Chondrocyte (in vitro differentiated cells): ENCODE measurements at regions not wholly inside any gene's neighbourhood (a gene's known extent, or its start where the extent isn't known, plus 50 kb on each side); places are given as distances from the start of the nearest gene placed in this dataset.
"Not testable (repeated sequence)": the region's sequence is repeated elsewhere in the genome, so short reads cannot be mapped to it uniquely, and the experiment has no call there.

Experiments
- DNase-seq: peaks from one replicate; pipeline ENCODE4 v3.0.0; 2021; ENCODE audit warnings: mixed read lengths, low spot score
- H3K27ac Mint-ChIP-seq: one replicate; pipeline ENCODE4 v1.8.0; 2021; ENCODE audit warnings: mild to moderate bottlenecking, moderate library complexity, mixed read lengths; ENCODE audit not compliant: unreplicated experiment
- H3K27me3 Mint-ChIP-seq: 2 replicates; pipeline ENCODE4 v1.8.0; 2021; ENCODE audit warnings: low read depth, mixed read lengths
- H3K36me3 Mint-ChIP-seq: 2 replicates; pipeline ENCODE4 v1.8.0; 2021; ENCODE audit warnings: low read depth, mixed read lengths
- H3K4me1 Mint-ChIP-seq: 2 replicates; pipeline ENCODE4 v1.8.0; 2021; ENCODE audit warnings: low read depth, mild to moderate bottlenecking, mixed read lengths
- H3K4me3 Mint-ChIP-seq: one replicate; pipeline ENCODE4 v1.8.0; 2021; ENCODE audit warnings: mild to moderate bottlenecking, moderate library complexity, mixed read lengths; ENCODE audit not compliant: unreplicated experiment
- H3K9me3 Mint-ChIP-seq: 2 replicates; pipeline ENCODE4 v1.8.0; 2021; ENCODE audit warnings: low read depth, mixed read lengths
- TF ChIP-seq, protein P1 (sequence below): fragments of 200-600 bp; sonication (generic); IDR thresholded peaks from 2 replicates; pipeline ENCODE4 v1.5.0; 2021; ENCODE audit warnings: antibody characterized with exemption, mild to moderate bottlenecking, moderate library complexity

- TF ChIP-seq, protein P1, sequence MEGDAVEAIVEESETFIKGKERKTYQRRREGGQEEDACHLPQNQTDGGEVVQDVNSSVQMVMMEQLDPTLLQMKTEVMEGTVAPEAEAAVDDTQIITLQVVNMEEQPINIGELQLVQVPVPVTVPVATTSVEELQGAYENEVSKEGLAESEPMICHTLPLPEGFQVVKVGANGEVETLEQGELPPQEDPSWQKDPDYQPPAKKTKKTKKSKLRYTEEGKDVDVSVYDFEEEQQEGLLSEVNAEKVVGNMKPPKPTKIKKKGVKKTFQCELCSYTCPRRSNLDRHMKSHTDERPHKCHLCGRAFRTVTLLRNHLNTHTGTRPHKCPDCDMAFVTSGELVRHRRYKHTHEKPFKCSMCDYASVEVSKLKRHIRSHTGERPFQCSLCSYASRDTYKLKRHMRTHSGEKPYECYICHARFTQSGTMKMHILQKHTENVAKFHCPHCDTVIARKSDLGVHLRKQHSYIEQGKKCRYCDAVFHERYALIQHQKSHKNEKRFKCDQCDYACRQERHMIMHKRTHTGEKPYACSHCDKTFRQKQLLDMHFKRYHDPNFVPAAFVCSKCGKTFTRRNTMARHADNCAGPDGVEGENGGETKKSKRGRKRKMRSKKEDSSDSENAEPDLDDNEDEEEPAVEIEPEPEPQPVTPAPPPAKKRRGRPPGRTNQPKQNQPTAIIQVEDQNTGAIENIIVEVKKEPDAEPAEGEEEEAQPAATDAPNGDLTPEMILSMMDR: peak; percentile 52
- H3K4me1 Mint-ChIP-seq: no peaks in the 10 kb centered on the region
- no peak overlapping the region for H3K27ac Mint-ChIP-seq
- peaks cover 59% of the 10 kb centered on the region for H3K9me3 Mint-ChIP-seq
- no peak for DNase-seq
- H3K4me3 Mint-ChIP-seq: no peak overlapping the region
- H3K27me3 Mint-ChIP-seq: peaks cover 4% of the 10 kb centered on the region
- H3K36me3 Mint-ChIP-seq: peaks cover 1% of the 10 kb centered on the region
Observed at GRCh38 chr1:70745199-70745598, 302.4 kb downstream of the PTGER3 start.

DNA sequence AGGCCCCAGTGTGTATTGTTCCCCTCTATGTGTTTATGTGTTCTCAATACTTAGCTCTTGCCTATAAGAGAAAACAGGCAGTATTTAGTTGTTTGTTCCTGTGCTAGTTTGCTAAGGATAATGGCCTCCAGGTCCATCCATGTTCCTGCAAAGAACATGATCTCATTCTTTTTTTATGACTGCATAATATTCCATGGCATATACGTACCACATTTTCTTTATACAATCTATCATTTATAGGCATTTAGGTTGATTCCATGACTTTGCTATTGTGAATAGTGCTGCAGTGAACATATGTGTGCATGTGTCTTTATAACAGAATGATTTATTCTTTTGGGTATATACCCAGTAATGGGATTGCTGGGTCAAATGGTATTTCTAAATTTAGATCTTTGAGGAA, 301.6 kb downstream of the PTGER3 start:
- peaks cover 68% of the 10 kb centered on the region for H3K9me3 Mint-ChIP-seq
- not testable (repeated sequence) for H3K4me3 Mint-ChIP-seq, H3K27me3 Mint-ChIP-seq, H3K27ac Mint-ChIP-seq, H3K4me1 Mint-ChIP-seq, H3K36me3 Mint-ChIP-seq, DNase-seq

DNA sequence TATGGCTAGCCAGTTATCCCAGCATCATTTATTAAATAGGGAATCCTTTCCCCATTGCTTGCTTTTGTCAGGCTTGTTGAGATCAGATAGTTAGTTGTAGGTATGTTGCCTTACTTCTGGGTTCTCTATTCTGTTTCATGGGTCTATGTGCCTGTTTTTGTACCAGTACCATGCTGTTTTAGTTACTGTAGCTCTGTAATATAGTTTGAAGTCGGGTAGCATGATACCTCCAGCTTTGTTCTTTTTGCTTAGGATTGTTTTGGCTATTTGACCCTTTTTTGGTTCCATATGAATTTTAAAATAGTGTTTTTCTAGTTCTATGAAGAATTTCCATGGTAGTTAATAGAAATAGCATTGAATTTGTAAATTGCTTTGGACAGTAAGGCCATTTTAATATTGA, 300.5 kb downstream of the PTGER3 start:
- H3K9me3 Mint-ChIP-seq: peaks cover 63% of the 10 kb centered on the region
- DNase-seq, H3K36me3 Mint-ChIP-seq, H3K27ac Mint-ChIP-seq, H3K4me3 Mint-ChIP-seq, H3K27me3 Mint-ChIP-seq, H3K4me1 Mint-ChIP-seq: not testable (repeated sequence)

DNA sequence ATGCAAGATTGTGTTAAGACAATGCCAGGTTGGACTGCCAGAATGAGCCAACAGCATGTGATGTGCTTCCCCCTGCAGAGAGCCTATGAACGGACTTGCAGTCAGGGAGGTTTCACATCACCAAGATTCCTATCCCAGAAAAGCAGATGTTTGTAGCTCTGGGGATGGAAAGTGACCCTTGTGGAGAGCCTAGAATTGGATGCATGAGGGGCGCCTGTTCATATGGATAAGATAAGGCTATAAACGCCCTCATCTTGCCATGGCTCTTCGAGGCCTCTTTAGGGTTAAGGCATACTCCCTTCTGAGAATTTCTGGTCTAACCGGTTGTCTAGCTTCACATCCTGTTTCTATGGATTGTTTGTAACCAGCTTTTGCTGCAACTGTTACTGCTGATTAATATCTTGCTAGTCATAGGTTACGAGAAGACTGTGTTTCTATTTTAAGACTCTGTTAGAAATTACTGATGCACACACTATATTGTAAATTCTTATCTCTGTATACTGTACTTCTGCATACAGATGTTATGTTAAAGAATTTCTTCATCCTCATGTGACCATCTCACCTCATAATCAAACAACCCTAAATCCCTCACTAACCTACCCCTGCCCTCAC, 295.8 kb downstream of the PTGER3 start:
- not testable (repeated sequence) for DNase-seq, H3K27me3 Mint-ChIP-seq, H3K36me3 Mint-ChIP-seq, H3K27ac Mint-ChIP-seq, H3K4me1 Mint-ChIP-seq, H3K4me3 Mint-ChIP-seq
- H3K9me3 Mint-ChIP-seq: peaks cover 36% of the 10 kb centered on the region

DNA sequence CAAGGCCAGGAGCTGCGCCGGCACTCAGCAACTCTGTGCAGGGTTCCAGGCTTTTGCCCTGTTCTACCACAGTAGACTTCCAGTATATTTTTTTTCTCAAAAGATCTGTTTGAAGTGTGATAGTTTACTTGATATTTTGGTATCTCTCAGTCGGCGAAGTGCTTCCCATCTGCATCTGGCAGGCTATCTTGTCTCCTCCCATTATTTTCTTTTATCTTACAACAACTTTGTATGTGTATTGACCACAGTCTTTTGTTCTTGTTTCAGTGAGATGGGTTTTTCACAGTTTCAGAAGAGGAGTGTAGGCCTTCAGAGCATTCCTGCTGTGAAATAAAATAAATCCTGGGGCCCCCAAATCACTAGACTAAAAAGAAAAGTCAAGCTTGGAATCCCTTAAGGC, 292.9 kb downstream of the PTGER3 start:
- Mint-ChIP-seq H3K4me3 (no peak overlapping the region), H3K9me3 (peaks cover 14% of the 10 kb centered on the region), H3K27me3 (no peaks in the 10 kb centered on the region), H3K4me1 (no peaks in the 10 kb centered on the region), H3K27ac (no peak overlapping the region), H3K36me3 (no peaks in the 10 kb centered on the region)
- no peak for DNase-seq
- TF ChIP-seq, protein P1: no peak

- H3K9me3 Mint-ChIP-seq: peaks cover 5% of the 10 kb centered on the region
- H3K4me1 Mint-ChIP-seq: no peaks in the 10 kb centered on the region
- H3K27me3 Mint-ChIP-seq: no peaks in the 10 kb centered on the region
- no peak for DNase-seq
- no peak overlapping the region for H3K4me3 Mint-ChIP-seq
- no peaks in the 10 kb centered on the region for H3K36me3 Mint-ChIP-seq
- H3K27ac Mint-ChIP-seq: no peak overlapping the region
- TF ChIP-seq, protein P1: no peak
Observed at GRCh38 chr1:70760154-70760553, 287.5 kb downstream of the PTGER3 start.

GRCh38 chr1:70762386-70762785, 285.2 kb downstream of the PTGER3 start:
- no peak for DNase-seq
- no peaks in the 10 kb centered on the region for H3K36me3 Mint-ChIP-seq
- H3K27me3 Mint-ChIP-seq: peaks cover 1% of the 10 kb centered on the region
- H3K4me1 Mint-ChIP-seq: no peaks in the 10 kb centered on the region
- TF ChIP-seq, protein P1: no peak
- H3K4me3 Mint-ChIP-seq: no peak overlapping the region
- H3K27ac Mint-ChIP-seq: no peak overlapping the region
- peaks cover 5% of the 10 kb centered on the region for H3K9me3 Mint-ChIP-seq
